Prostate gland (tissue), 2 donors: ENCODE measurements at regions not wholly inside any gene's neighbourhood (a gene's known extent, or its start where the extent isn't known, plus 50 kb on each side); places are given as distances from the start of the nearest gene placed in this dataset.
"Not testable (repeated sequence)": the region's sequence is repeated elsewhere in the genome, so short reads cannot be mapped to it uniquely, and the experiment has no call there.

Experiments used
- DNase-seq: peaks from one replicate; pipeline ENCODE4 v3.0.0-alpha.2; 2019; ENCODE audit warnings: low spot score
- H3K27ac ChIP-seq, 2 donors: fragments of 200-600 bp; sonication (generic); 2 replicates each; pipeline ENCODE4 v1.5.1; 2017 to 2019
- H3K27me3 ChIP-seq: fragments of 200-600 bp; sonication (generic); replicated peaks from 2 replicates; pipeline ENCODE4 v1.5.1; 2019; ENCODE audit not compliant: insufficient read depth
- H3K36me3 ChIP-seq, 2 donors: fragments of 200-600 bp; sonication (generic); 1 replicate in 1 of 2; 2 replicates in 1 of 2; pipeline versions ENCODE4 v1.5.1 to v1.8.1; 2017 to 2019
- H3K4me1 ChIP-seq: fragments of 200-600 bp; sonication (generic); replicated peaks from 2 replicates; pipeline ENCODE4 v1.5.1; 2019
- H3K4me3 ChIP-seq, 2 donors: fragments of 200-600 bp; sonication (generic); 2 replicates each; pipeline ENCODE4 v1.5.1; 2017 to 2019
- H3K9me3 ChIP-seq: fragments of 200-600 bp; sonication (generic); 2 replicates; pipeline ENCODE4 v1.5.1; 2017
- CTCF ChIP-seq, 4 experiments: fragments of 200-600 bp in 2 of 4; fragments of 450-650 bp in 2 of 4; sonication (generic) in 2 of 4; IDR thresholded peaks; 1 replicate in 3 of 4; 2 replicates in 1 of 4; pipeline ENCODE4 v1.5.1; 2016 to 2019; ENCODE audit warnings: antibody characterized with exemption in 4 of 4, mild to moderate bottlenecking in 2 of 4, moderate library complexity in 2 of 4
- POLR2A ChIP-seq: fragments of 450-650 bp; IDR thresholded peaks from one replicate; pipeline ENCODE4 v1.6.1; 2016; ENCODE audit warnings: antibody characterized with exemption, mild to moderate bottlenecking
- POLR2AphosphoS5 ChIP-seq: sonication (generic); formaldehyde crosslinking; IDR thresholded peaks from one replicate; pipeline ENCODE4 v1.6.1; 2017; ENCODE audit warnings: antibody characterized with exemption
- WGBS: methylation state at CpG from one replicate; pipeline ENCODE4 v1.1.5; 2018; 5-methylcytosine and 5-hydroxymethylcytosine counted together
- intact Hi-C: fragments of 100-400 bp; cut with DNase I; formaldehyde crosslinking; loops from one replicate; pipeline ENCODE4 v1.14.2; 2022

GRCh38 chr22:25472382-25472781 lies 92.1 kb upstream of the GRK3 start:
- no peaks in the 10 kb centered on the region for H3K36me3 ChIP-seq
- H3K4me3 ChIP-seq, result no peak overlapping the region
- no peaks in the 10 kb centered on the region for H3K27me3 ChIP-seq
- H3K9me3 ChIP-seq, result no peaks in the 10 kb centered on the region
- no peak for DNase-seq
- WGBS, result 95% methylated on average over 4 of the region's 4 CpGs
- no peak overlapping the region for H3K27ac ChIP-seq
- intact Hi-C loops, result no loop called here
- TF ChIP-seq CTCF (IDR thresholded peaks at IDR 0.05), result no peak
- TF ChIP-seq POLR2A, result no peak
- TF ChIP-seq POLR2AphosphoS5, result no peak
- no peaks in the 10 kb centered on the region for H3K4me1 ChIP-seq

GRCh38 chr22:25475257-25476022 lies 89.0 kb upstream of the GRK3 start:
- Histone ChIP-seq H3K27me3 (no peaks in the 10 kb centered on the region), H3K27ac (peak overlapping the region in 1 of 2 donors; percentile 28), H3K4me1 (peaks cover 10% of the 10 kb centered on the region), H3K36me3 (no peaks in the 10 kb centered on the region), H3K4me3 (no peak overlapping the region), H3K9me3 (no peaks in the 10 kb centered on the region)
- intact Hi-C loops, result no loop called here
- TF ChIP-seq POLR2AphosphoS5 (peak; percentile 12), POLR2A (no peak)
- 37% methylated on average over 16 of the region's 16 CpGs for WGBS
- DNase-seq, result peak; percentile 51

- Histone ChIP-seq H3K9me3 (no peaks in the 10 kb centered on the region), H3K36me3 (no peaks in the 10 kb centered on the region), H3K4me1 (peaks cover 10% of the 10 kb centered on the region), H3K27ac (no peak overlapping the region), H3K27me3 (no peaks in the 10 kb centered on the region), H3K4me3 (no peak overlapping the region)
- WGBS, result 91% methylated on average over 3 of the region's 3 CpGs
- DNase-seq, result no peak
- TF ChIP-seq POLR2AphosphoS5 (no peak), POLR2A (no peak), CTCF (IDR thresholded peaks at IDR 0.05) (no peak)
- intact Hi-C loops, result no loop called here
These were observed 87.1 kb upstream of the GRK3 start for GRCh38 chr22:25477358-25477757.

GRCh38 chr22:25478111-25478510 lies 86.4 kb upstream of the GRK3 start:
- Histone ChIP-seq H3K36me3 (no peaks in the 10 kb centered on the region), H3K27me3 (no peaks in the 10 kb centered on the region), H3K9me3 (no peaks in the 10 kb centered on the region), H3K27ac (no peak overlapping the region), H3K4me3 (no peak overlapping the region), H3K4me1 (peaks cover 10% of the 10 kb centered on the region)
- TF ChIP-seq POLR2AphosphoS5 (no peak), CTCF (IDR thresholded peaks at IDR 0.05) (no peak), POLR2A (no peak)
- no peak for DNase-seq
- intact Hi-C loops, result no loop called here
- 86% methylated on average over 3 of the region's 3 CpGs for WGBS

- Histone ChIP-seq H3K36me3 (no peaks in the 10 kb centered on the region), H3K4me3 (no peak overlapping the region), H3K9me3 (no peaks in the 10 kb centered on the region), H3K4me1 (peaks cover 10% of the 10 kb centered on the region), H3K27me3 (no peaks in the 10 kb centered on the region), H3K27ac (peak overlapping the region in 1 of 2 donors; percentile 33)
- TF ChIP-seq POLR2AphosphoS5 (peak; percentile 73), CTCF (IDR thresholded peaks at IDR 0.05) (no peak)
- 55% methylated on average over 2 of the region's 2 CpGs for WGBS
- peak; percentile 62 for DNase-seq
- intact Hi-C loops, result no loop called here
These were observed 85.9 kb upstream of the GRK3 start for GRCh38 chr22:25478528-25478927.

- H3K27me3 ChIP-seq, intact Hi-C loops, DNase-seq, H3K9me3 ChIP-seq, H3K4me1 ChIP-seq, H3K36me3 ChIP-seq, H3K27ac ChIP-seq, H3K4me3 ChIP-seq: not testable (repeated sequence)
- WGBS, result 90% methylated on average over 5 of the region's 5 CpGs
These were observed 83.6 kb upstream of the GRK3 start for GRCh38 chr22:25480868-25481267.
